NCI-H82 (cell line): ENCODE measurements at regions not wholly inside any gene's neighbourhood (a gene's known extent, or its start where the extent isn't known, plus 50 kb on each side); places are given as distances from the start of the nearest gene placed in this dataset.

Experiments used
- DNase-seq: peaks from one replicate; lab custom pipeline; 2025; lab: John Stamatoyannopoulos, UW

DNA sequence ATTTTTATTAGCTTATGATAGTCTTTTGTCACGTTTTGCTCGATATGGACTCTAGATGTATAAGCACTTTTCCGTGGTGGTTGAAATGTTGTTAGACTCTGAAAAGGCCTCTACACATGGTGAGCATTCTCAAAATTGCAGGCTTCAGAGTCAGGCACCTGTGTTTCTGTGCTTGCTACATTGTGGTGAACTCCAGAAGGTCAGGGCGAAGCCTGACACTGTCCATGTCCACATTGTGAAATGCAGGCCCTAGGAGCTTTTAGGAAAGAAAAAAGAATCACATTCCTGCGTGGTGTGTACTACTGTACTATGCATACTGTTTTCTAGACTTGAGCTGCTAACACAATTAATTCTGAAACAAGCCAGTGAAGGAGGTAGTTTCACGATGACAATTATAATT is 86.3 kb downstream of the HS3ST1 start:
- no peak for DNase-seq

- DNase-seq, result no peak
Measured at GRCh38 chr4:11341337-11342043, 87.2 kb downstream of the HS3ST1 start.

DNA sequence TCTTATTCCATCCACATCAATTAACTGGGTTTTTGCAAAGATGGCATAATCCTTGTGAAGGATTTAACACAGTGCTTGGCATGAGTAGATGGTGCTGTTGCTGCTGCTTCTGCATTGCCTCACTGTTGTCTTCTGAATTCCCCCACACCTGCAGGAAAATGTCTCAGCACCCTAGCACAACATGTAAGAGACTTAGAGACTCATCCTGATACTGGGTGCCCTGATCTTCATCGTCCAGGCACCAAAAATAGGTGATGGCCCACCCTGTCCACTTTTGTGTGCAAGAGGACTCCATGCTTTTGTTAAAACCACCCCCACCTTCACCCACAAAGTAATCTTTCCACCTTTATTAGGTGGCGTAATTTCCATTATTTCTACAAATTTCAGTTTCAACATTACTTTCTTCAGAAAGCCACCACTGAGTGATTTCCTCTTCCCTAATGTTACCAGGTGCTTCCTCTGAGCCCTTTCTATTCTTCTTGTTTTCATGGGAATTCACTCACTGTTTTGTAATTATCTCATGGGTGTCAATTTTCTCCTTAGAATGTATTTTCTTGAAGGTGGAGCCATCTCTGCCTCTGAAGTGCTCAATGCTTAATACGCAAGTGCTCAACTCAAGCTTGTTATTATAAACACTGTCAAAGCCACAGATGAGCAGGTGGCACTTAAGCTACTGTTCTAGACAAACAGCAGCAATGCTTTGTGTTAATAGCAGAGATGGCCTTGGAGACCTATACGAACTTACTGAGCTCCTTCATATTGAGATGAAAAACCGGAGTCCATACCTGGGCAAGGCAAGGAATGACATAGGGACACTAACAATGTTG is 89.5 kb downstream of the HS3ST1 start:
- no peak for DNase-seq

DNA sequence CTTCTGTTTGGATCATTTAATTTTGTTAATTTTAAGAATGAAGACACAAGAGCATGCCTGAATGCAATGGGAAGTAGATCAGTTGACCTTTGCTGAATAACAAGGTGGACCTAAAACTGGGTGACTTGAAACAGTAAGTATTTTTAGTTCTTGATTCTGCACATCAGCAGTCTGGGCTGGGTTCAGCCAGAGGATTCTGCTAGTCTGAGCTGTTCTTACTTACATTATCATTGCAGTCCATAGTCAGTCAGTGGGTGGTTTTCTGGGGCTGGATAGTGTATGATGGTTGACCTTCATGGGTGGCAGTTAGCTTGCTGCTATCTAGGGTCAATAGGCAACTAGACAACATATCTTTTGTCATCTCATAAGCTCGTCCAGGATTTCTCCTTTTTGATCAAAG is 91.4 kb downstream of the HS3ST1 start:
- DNase-seq, result no peak

- DNase-seq, result no peak
Measured at GRCh38 chr4:11336435-11336834, 92.3 kb downstream of the HS3ST1 start.

DNA sequence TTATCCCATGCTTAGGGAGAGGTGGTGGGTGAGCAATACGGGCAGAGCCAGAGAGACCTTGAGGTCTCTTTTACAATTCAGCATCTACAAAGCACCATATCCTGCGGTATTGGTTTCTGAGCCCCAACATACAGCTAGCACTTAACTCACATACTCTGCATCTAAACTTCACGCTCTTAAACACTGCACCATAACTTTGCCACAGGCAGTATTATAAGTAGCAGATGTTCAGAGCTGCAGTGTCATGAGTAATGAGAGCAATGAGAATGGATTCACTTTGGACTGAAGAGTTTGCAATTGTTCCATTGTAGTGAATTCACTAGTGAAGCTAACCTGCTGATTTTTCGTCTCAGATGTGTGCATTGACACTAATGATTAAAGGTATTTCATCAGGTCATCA is 93.8 kb downstream of the HS3ST1 start:
- DNase-seq, result no peak

- DNase-seq, result no peak
Measured at GRCh38 chr4:11328401-11328800, 100.3 kb downstream of the HS3ST1 start.

DNA sequence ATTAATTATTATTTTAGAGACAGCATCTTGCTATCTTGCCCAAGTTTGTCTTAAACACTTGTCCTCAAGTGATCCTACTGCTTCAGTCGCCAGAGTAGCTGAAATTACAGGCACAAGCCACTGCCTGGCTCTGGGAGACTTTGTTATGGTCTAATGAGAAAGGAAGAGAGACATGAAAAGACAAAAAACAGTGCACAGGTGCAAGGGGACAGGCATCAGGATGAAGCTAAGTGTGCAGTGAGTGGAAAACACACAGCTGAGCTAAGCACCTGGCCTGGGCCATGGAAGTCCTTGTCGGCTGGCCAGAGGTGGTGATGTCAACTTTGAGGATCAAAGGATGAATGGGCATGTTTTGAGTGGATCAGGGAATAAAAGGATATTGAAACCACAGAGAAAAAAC is 102.7 kb downstream of the HS3ST1 start:
- DNase-seq, result no peak

GRCh38 chr4:11323771-11324170 is 104.9 kb downstream of the HS3ST1 start:
- no peak for DNase-seq

DNA sequence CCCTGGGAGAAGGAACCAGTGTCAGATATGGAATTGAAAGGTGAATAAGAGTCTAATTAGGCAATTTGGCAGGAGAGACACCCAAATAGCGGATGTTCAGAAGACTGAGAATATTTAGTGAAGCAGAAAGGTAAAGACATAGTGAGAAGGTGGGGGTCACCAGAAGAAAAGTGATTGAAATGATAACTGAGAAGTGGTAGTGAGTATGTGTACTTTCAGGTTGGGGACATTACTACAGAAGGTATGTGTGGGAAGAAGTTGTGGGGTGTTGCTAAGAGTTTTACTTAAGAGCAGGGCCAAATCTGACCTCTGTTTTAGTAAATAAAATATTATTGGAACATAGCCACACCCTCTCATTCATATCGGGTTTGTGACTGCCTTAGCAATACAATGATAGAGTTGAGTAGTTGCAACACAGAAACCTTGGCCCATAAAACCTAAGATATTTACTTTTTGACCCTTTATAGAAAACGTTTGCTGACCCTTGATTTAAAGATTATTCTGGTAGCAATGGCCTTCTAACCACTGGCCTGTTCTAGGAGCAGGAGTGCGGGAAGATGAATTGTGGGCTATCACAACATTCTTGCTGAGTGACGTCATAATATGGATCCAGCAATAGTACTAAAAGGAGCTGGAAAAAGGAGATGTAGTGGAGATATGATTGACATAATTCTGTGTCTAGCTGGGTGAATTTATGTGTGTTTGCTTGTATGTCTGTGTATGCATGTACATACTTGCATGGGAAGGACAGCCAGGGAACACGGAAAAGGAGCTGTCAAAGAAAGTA is 115.3 kb downstream of the HS3ST1 start:
- DNase-seq, result no peak

DNA sequence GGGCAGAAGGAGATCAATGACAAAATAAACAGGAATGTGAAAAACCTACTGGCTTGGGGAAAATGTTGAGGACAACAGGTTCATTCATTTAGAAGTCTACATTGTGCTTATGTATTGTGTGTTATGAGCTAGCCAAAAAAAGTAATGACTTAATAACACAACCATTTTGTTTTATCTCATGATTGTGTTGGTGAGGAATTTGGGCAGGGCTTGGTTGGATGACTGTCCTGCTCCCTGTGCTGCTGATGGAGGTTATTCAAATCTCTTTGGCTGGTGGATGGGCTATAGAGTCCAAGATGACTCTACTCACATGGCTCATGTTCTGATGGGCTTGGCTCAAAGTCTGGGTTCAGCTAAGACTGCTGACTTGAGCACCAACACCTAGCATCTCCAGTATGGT is 116.3 kb downstream of the HS3ST1 start:
- no peak for DNase-seq

GRCh38 chr4:11301075-11301660 is 127.5 kb downstream of the HS3ST1 start:
- no peak for DNase-seq

DNA sequence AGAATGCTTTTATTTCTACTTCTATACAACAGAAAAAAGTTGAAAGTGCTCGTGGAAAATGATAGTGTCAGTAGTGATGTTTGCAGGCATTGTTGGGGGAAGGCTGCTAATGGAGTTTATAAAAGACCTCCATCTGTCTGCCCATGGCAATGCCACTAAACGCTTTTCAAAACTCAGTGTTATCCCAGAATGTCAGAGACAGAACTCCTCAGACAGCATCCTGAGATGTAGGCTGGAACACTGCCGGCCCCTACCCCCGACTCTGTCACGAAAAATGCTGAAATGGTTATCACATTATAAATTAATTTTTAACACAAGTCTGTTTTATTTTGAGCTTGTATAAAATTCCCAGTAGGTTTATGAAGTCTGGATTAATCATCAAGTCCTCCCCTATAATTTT is 128.9 kb downstream of the HS3ST1 start:
- no peak for DNase-seq

DNA sequence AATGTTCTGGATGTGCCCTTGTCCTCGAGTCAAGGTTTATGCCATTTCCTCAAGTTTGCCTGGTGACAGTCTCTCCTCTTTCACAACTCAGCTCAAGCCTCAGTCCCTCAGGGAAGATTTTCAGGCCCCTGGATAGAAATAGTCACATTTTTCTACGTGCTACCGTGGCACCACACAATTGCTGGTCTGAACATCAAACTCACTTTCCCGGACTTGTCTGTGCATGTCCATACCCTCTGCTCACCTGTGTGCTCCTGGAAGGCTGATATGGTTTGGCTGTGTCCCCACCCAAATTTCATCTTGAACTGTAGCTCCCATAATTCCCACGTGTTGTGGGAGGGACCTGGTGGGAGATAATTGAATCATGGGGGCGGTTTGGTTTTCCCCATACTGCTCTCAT is 129.7 kb downstream of the HS3ST1 start:
- no peak for DNase-seq

DNA sequence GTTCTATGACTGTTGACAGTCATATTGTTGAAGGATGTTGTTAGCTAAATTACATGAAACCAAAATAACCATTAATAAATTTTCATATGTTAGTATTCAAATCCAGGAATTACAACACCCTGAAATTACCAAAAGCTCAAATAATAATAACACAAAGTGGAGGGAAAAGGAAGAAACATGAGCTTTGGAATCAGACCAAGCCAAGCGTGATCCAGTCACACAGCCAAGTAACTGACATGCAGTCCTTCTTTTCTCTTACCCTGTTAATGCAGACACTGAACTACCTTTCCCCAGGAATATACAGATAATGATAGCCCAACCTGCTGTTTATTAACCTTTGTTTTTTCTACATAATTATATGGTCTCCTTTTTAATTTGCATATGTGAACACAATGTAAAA is 130.2 kb downstream of the HS3ST1 start:
- DNase-seq, result no peak

GRCh38 chr4:11297627-11298026 is 131.1 kb downstream of the HS3ST1 start:
- DNase-seq, result no peak

DNA sequence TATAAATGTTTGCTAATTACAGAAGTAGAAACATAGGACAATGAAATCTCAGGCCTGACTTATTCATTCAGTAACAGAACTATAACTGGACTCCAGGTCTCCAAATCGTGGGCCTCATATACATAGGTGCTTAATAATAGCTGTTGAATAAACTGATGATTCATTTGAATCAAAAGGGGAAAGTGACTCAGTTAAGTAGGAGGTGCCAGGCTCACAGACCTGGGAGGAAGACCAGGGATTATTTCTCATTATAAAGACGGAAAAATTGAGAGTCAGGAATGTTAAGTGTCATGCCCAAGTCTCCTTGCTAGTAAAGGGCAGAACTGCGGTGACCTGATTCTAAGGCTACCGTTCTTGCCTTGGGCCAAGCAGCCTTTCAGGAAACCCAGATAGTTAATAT is 131.5 kb downstream of the HS3ST1 start:
- DNase-seq, result no peak

DNA sequence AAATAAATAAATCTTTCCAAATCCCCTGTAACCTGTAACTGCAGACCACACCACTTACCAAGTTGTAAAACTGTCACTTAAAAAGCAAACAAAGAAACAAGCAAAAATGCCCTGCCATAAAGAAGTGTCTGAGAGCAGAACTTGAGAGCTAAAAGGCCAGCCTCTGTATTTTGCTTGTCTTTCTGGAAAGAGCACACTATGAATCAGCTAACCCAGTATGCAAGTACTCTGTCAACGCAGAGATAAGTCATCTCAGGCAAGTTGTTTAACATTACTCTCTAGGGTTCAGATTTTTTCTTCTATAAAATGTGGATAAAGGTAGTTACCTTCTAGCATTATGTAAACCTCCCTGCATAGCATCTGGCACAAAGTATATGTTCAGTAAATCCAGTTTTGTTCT is 134.8 kb downstream of the HS3ST1 start:
- DNase-seq, result no peak

- DNase-seq, result no peak
Measured at GRCh38 chr4:11287055-11287454, 141.6 kb downstream of the HS3ST1 start.

- no peak for DNase-seq
Measured at GRCh38 chr4:11286533-11286932, 142.2 kb downstream of the HS3ST1 start.

DNA sequence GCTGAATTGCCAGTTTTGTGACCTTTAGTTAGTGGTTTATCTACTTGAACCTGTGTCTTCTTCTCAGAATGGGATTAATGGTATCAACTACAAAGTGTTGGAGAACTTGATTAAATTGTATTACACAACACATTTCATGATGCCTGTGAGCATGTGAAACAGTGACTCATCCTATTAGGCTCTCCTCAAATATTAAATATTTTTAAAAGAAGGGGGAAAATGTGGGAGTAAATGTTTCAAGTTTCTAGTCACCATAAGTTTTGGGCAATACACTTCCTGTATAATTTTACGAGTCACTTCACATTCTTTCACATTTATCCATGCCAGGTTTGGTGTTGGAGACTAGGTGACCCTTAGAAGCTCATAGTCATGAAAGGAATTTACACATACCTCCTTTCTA is 147.0 kb downstream of the HS3ST1 start:
- no peak for DNase-seq

DNA sequence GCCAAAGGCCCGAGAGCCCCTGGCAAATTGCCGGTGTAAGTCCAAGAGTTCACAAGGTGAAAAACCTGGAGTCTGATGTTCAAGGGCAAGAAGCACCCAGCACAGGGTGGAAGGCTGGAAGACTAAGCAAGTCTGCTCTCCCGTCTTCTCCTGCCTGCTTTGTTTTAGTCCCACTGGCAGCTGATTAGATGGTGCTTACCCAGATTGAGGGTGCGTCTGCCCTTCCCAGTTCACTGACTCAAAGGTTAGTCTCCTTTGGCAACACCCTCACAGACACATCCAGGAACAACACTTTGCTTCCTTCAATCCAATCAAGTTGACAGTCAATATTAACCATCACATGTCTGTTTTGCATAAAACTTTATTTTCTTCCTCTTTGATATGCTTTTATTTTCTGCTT is 157.4 kb downstream of the HS3ST1 start:
- DNase-seq, result no peak

DNA sequence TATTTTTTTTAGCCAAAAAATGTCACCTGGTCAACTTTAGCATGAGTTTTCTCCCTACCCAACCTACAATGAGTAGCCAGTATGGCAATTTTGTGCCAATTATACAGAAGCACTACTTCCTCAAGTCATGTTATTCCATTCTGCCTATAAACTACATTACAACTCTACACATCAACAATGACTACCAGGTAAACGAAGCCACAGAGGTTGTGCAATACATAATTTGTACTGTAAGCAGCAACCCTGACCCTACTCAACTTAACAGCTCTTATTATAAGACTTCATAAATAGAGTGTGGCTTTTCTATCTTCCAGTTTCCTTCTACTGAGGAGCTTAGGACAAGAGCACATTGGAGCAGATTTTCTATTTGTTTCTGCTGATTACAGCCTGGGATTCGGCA is 160.5 kb downstream of the HS3ST1 start:
- DNase-seq, result no peak
